ENCODE measurements at regions not wholly inside any gene's neighbourhood (a gene's known extent, or its start where the extent isn't known, plus 50 kb on each side); places are given as distances from the start of the nearest gene placed in this dataset.

DNA sequence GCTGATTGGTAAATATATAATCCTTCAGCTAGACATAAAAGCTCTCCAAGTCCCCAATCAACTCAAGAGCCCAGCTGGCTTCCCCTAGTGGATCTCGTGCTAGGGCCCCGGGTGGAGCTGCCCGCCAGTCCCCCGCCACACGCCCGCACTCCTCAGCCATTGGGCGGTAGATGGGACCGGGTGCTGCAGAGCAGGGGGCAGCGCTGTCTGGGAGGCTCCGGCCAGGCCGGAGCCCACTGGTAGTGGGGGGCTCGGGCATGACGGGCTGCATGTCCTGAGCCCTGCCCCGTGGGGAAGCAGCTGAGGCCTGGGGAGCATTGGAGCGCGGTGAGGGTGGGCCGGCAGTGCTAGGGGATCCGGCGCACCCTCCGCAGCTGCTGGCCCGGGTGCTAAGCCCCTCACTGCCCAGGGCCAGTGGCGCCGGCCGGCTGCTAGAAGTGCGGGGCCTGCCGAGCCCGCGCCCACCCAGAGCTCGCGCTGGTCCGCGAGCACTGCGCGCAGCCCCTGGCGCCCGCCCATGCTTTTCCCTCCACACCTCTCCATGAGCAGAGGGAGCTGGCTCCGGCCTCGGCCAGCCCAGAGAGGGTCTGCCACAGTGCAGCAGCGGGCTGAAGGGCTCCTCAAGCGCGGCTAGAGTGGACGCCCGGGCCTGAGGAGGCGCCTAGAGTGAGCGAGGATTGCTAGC lies 1680.6 kb upstream of the RAG2 start:
- Histone ChIP-seq H3K9me3 (ENCODE audit: low read length) (no peaks in the 10 kb centered on the region), H3K27me3 (ENCODE audit: control insufficient read depth in 1 of 2, insufficient read depth in 2 of 2, low read length in 2 of 2) (no peaks in the 10 kb centered on the region), H3K27ac (ENCODE audit: low read depth, low read length) (no peak overlapping the region), H3K36me3 (ENCODE audit: insufficient read depth, low read length) (no peaks in the 10 kb centered on the region), H3K4me3 (ENCODE audit: low read depth in 1 of 2, low read length in 2 of 2) (no peak overlapping the region), H3K9ac (ENCODE audit: low read length) (no peak overlapping the region), H3K4me1 (ENCODE audit: insufficient read depth, low read length) (no peaks in the 10 kb centered on the region)

GRCh38 chr11:38274031-38274430 lies 1676.0 kb upstream of the RAG2 start:
- no peaks in the 10 kb centered on the region for H3K4me1 ChIP-seq (ENCODE audit: insufficient read depth, low read length)
- H3K27ac ChIP-seq (ENCODE audit: low read depth, low read length), result no peak overlapping the region
- no peak overlapping the region for H3K4me3 ChIP-seq (ENCODE audit: low read depth in 1 of 2, low read length in 2 of 2)
- no peaks in the 10 kb centered on the region for H3K9me3 ChIP-seq (ENCODE audit: low read length)
- H3K27me3 ChIP-seq (ENCODE audit: control insufficient read depth in 1 of 2, insufficient read depth in 2 of 2, low read length in 2 of 2), result no peaks in the 10 kb centered on the region
- no peaks in the 10 kb centered on the region for H3K36me3 ChIP-seq (ENCODE audit: insufficient read depth, low read length)
- no peak overlapping the region for H3K9ac ChIP-seq (ENCODE audit: low read length)

DNA sequence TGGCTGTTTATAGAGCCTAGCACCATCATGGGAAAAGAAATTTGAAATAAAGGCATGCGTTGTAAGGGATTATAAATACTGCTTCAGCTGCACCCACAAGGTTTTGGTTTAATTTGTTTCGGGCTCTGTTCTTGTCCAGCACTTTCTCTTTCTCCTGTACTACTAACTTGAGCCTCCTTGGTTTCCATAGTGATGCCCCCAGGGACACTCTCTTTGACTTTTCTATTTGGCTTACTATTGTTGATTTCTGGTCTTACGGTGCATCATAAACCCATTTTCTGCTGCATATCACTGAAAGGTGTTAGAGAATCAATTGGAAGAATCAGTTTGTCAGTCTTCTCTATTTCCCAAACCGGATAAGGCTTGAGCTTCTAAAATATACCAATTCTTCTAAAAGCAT lies 1674.3 kb upstream of the RAG2 start:
- Histone ChIP-seq H3K4me3 (ENCODE audit: low read depth in 1 of 2, low read length in 2 of 2) (no peak overlapping the region), H3K27me3 (ENCODE audit: control insufficient read depth in 1 of 2, insufficient read depth in 2 of 2, low read length in 2 of 2) (no peaks in the 10 kb centered on the region), H3K4me1 (ENCODE audit: insufficient read depth, low read length) (no peaks in the 10 kb centered on the region), H3K9me3 (ENCODE audit: low read length) (no peaks in the 10 kb centered on the region), H3K36me3 (ENCODE audit: insufficient read depth, low read length) (no peaks in the 10 kb centered on the region), H3K9ac (ENCODE audit: low read length) (no peak overlapping the region), H3K27ac (ENCODE audit: low read depth, low read length) (no peak overlapping the region)

DNA sequence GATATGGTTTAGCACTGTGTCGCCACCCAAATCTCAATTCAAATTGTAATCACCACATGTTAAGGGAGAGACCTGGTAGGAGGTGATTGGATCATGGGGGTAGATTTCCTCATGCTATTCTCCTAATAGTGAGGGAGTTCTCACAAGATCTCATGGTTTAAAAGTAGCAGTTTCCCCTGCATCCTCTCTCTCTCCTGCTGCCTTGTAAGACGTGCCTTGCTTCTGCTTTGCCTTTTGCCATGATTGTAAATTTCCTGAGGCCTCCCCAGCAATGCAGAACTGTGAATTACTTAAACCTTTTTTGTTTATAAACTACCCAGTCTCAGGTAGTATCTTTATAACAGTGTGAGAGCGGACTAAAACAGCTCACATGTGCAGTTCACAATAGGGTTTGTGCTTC lies 1668.7 kb upstream of the RAG2 start:
- Histone ChIP-seq H3K4me1 (ENCODE audit: insufficient read depth, low read length) (no peaks in the 10 kb centered on the region), H3K4me3 (ENCODE audit: low read depth in 1 of 2, low read length in 2 of 2) (no peak overlapping the region), H3K9me3 (ENCODE audit: low read length) (no peaks in the 10 kb centered on the region), H3K36me3 (ENCODE audit: insufficient read depth, low read length) (no peaks in the 10 kb centered on the region), H3K9ac (ENCODE audit: low read length) (no peak overlapping the region), H3K27me3 (ENCODE audit: control insufficient read depth in 1 of 2, insufficient read depth in 2 of 2, low read length in 2 of 2) (no peaks in the 10 kb centered on the region), H3K27ac (ENCODE audit: low read depth, low read length) (no peak overlapping the region)

GRCh38 chr11:38256436-38256835 lies 1658.4 kb upstream of the RAG2 start:
- H3K4me1 ChIP-seq (ENCODE audit: insufficient read depth, low read length), result no peaks in the 10 kb centered on the region
- no peaks in the 10 kb centered on the region for H3K36me3 ChIP-seq (ENCODE audit: insufficient read depth, low read length)
- H3K27me3 ChIP-seq (ENCODE audit: control insufficient read depth in 1 of 2, insufficient read depth in 2 of 2, low read length in 2 of 2), result no peaks in the 10 kb centered on the region
- H3K9me3 ChIP-seq (ENCODE audit: low read length), result no peaks in the 10 kb centered on the region
- H3K9ac ChIP-seq (ENCODE audit: low read length), result no peak overlapping the region
- no peak overlapping the region for H3K27ac ChIP-seq (ENCODE audit: low read depth, low read length)
- H3K4me3 ChIP-seq (ENCODE audit: low read depth in 1 of 2, low read length in 2 of 2), result no peak overlapping the region

- Histone ChIP-seq H3K27ac (ENCODE audit: low read depth, low read length) (no peak overlapping the region), H3K4me1 (ENCODE audit: insufficient read depth, low read length) (no peaks in the 10 kb centered on the region), H3K9me3 (ENCODE audit: low read length) (no peaks in the 10 kb centered on the region), H3K4me3 (ENCODE audit: low read depth in 1 of 2, low read length in 2 of 2) (no peak overlapping the region), H3K36me3 (ENCODE audit: insufficient read depth, low read length) (no peaks in the 10 kb centered on the region), H3K27me3 (ENCODE audit: control insufficient read depth in 1 of 2, insufficient read depth in 2 of 2, low read length in 2 of 2) (no peaks in the 10 kb centered on the region), H3K9ac (ENCODE audit: low read length) (no peak overlapping the region)
Measured at GRCh38 chr11:38254913-38255312, 1656.9 kb upstream of the RAG2 start.

DNA sequence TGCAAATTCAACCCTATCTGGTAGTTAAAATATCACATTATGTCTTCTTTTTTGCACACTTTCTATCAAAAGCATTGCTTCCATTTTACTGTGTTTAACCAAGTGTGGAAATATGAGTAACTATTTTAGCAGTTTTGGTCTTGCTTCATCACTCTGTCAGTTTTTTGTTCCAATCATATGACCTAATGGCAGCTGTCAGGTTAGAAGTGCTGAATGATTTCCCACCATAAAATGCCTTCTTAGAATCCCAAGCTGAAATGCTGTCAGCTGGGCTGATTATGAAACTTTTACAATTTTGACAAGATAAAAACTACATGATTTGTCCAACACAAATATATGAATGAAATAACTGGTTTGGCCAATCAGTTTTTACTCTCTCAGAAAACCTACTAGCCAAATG lies 1654.6 kb upstream of the RAG2 start:
- Histone ChIP-seq H3K27ac (ENCODE audit: low read depth, low read length) (no peak overlapping the region), H3K27me3 (ENCODE audit: control insufficient read depth in 1 of 2, insufficient read depth in 2 of 2, low read length in 2 of 2) (no peaks in the 10 kb centered on the region), H3K4me1 (ENCODE audit: insufficient read depth, low read length) (no peaks in the 10 kb centered on the region), H3K9ac (ENCODE audit: low read length) (no peak overlapping the region), H3K9me3 (ENCODE audit: low read length) (no peaks in the 10 kb centered on the region), H3K36me3 (ENCODE audit: insufficient read depth, low read length) (no peaks in the 10 kb centered on the region), H3K4me3 (ENCODE audit: low read depth in 1 of 2, low read length in 2 of 2) (no peak overlapping the region)

GRCh38 chr11:38246451-38246850 lies 1648.4 kb upstream of the RAG2 start:
- Histone ChIP-seq H3K27ac (ENCODE audit: low read depth, low read length) (no peak overlapping the region), H3K9me3 (ENCODE audit: low read length) (no peaks in the 10 kb centered on the region), H3K27me3 (ENCODE audit: control insufficient read depth in 1 of 2, insufficient read depth in 2 of 2, low read length in 2 of 2) (no peaks in the 10 kb centered on the region), H3K36me3 (ENCODE audit: insufficient read depth, low read length) (no peaks in the 10 kb centered on the region), H3K9ac (ENCODE audit: low read length) (no peak overlapping the region), H3K4me1 (ENCODE audit: insufficient read depth, low read length) (no peaks in the 10 kb centered on the region), H3K4me3 (ENCODE audit: low read depth in 1 of 2, low read length in 2 of 2) (no peak overlapping the region)

DNA sequence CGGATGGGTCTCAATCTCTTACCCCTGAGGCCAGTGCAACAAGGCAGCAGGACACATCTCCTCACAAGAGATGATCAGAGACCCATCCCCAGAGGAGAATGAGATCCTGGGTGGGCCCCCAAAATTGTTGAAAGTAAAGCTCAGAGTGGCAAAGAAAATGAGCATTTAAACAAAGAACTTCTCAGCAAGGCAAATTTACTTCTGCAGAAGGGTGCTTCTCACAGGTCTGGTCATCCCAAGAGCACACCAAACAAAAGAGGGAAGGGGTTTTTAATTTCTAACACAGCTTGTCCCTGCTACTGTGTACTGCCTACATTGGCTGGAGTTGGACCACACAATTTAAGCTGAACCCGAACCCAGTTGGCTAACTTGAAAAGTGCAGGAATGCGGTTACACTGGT lies 1628.6 kb upstream of the RAG2 start:
- Histone ChIP-seq H3K4me1 (ENCODE audit: insufficient read depth, low read length) (no peaks in the 10 kb centered on the region), H3K27ac (ENCODE audit: low read depth, low read length) (no peak overlapping the region), H3K9me3 (ENCODE audit: low read length) (no peaks in the 10 kb centered on the region), H3K4me3 (ENCODE audit: low read depth in 1 of 2, low read length in 2 of 2) (no peak overlapping the region), H3K27me3 (ENCODE audit: control insufficient read depth in 1 of 2, insufficient read depth in 2 of 2, low read length in 2 of 2) (no peaks in the 10 kb centered on the region), H3K36me3 (ENCODE audit: insufficient read depth, low read length) (no peaks in the 10 kb centered on the region), H3K9ac (ENCODE audit: low read length) (no peak overlapping the region)

GRCh38 chr11:38221295-38221694 lies 1623.3 kb upstream of the RAG2 start:
- H3K4me1 ChIP-seq (ENCODE audit: insufficient read depth, low read length), result no peaks in the 10 kb centered on the region
- H3K4me3 ChIP-seq (ENCODE audit: low read depth in 1 of 2, low read length in 2 of 2), result no peak overlapping the region
- no peaks in the 10 kb centered on the region for H3K9me3 ChIP-seq (ENCODE audit: low read length)
- no peaks in the 10 kb centered on the region for H3K27me3 ChIP-seq (ENCODE audit: control insufficient read depth in 1 of 2, insufficient read depth in 2 of 2, low read length in 2 of 2)
- H3K9ac ChIP-seq (ENCODE audit: low read length), result no peak overlapping the region
- no peak overlapping the region for H3K27ac ChIP-seq (ENCODE audit: low read depth, low read length)
- H3K36me3 ChIP-seq (ENCODE audit: insufficient read depth, low read length), result no peaks in the 10 kb centered on the region

DNA sequence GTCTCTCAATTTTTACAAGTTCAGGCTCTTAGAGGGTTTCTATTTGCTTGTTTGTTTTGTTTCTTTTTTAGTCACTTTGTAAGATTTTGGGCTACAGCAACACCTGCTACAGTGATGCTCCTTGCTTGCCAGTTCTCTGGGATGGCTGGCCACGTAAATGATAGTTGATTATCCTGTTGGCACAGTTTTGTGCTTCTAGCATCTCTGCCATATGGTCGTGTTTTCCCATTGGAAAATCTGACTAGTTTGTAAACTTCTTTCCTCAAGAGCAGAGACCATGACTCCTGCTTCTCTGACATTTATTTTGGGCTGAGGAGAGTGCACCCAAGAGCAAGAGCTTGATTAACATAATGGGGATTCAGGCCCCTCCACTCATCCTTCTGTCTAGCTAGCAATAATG lies 1621.6 kb upstream of the RAG2 start:
- Histone ChIP-seq H3K27me3 (ENCODE audit: control insufficient read depth in 1 of 2, insufficient read depth in 2 of 2, low read length in 2 of 2) (no peaks in the 10 kb centered on the region), H3K4me3 (ENCODE audit: low read depth in 1 of 2, low read length in 2 of 2) (no peak overlapping the region)

GRCh38 chr11:38208951-38209350 lies 1610.9 kb upstream of the RAG2 start:
- H3K27me3 ChIP-seq (ENCODE audit: control insufficient read depth in 1 of 2, insufficient read depth in 2 of 2, low read length in 2 of 2), result no peaks in the 10 kb centered on the region
- H3K4me3 ChIP-seq (ENCODE audit: low read depth in 1 of 2, low read length in 2 of 2), result no peak overlapping the region
- no peaks in the 10 kb centered on the region for H3K36me3 ChIP-seq (ENCODE audit: insufficient read depth, low read length)
- H3K9me3 ChIP-seq (ENCODE audit: low read length), result no peaks in the 10 kb centered on the region
- no peak overlapping the region for H3K9ac ChIP-seq (ENCODE audit: low read length)
- no peak overlapping the region for H3K27ac ChIP-seq (ENCODE audit: low read depth, low read length)
- no peaks in the 10 kb centered on the region for H3K4me1 ChIP-seq (ENCODE audit: insufficient read depth, low read length)

More for the DNA sequence above, 1621.6 kb upstream of the RAG2 start:
- Histone ChIP-seq H3K27ac (ENCODE audit: low read depth, low read length) (no peak overlapping the region), H3K9ac (ENCODE audit: low read length) (no peak overlapping the region), H3K9me3 (ENCODE audit: low read length) (no peaks in the 10 kb centered on the region), H3K4me1 (ENCODE audit: insufficient read depth, low read length) (no peaks in the 10 kb centered on the region), H3K36me3 (ENCODE audit: insufficient read depth, low read length) (no peaks in the 10 kb centered on the region)

Measured in muscle layer of colon (tissue), 2 donors.